ENCODE measurements at regions not wholly inside any gene's neighbourhood (a gene's known extent, or its start where the extent isn't known, plus 50 kb on each side); places are given as distances from the start of the nearest gene placed in this dataset.

- Histone ChIP-seq H2AFZ (no peak overlapping the region; the same call in 1 of the 2 replicates), H3K9me2 (ENCODE audit: insufficient read depth) (0 out of 2 replicates have a peak, but pooled peaks cover 3% of the 10 kb centered on the region), H3K27ac (ENCODE audit: low read depth) (no peak overlapping the region), H3K79me2 (replicated peaks; ENCODE audit: insufficient read depth) (no peaks in the 10 kb centered on the region), H3K27me3 (ENCODE audit: insufficient read depth) (no peaks in the 10 kb centered on the region), H3K4me2 (no peak overlapping the region), H3K4me1 (ENCODE audit: insufficient read depth) (no peaks in the 10 kb centered on the region), H3F3A (replicated peaks; ENCODE audit: low read depth) (no peaks in the 10 kb centered on the region), H3K4me3 (no peak overlapping the region), H4K20me1 (replicated peaks; ENCODE audit: insufficient read depth) (no peaks in the 10 kb centered on the region), H3K36me3 (ENCODE audit: insufficient read depth) (no peaks in the 10 kb centered on the region)
- no peak for ATAC-seq
- Mint-ChIP-seq H3K9me3 (peaks cover 2% of the 10 kb centered on the region; the same call in 1 of the 3 replicates), H3K36me3 (ENCODE audit: low read depth) (peaks cover 1% of the 10 kb centered on the region; the same call in 1 of the 3 replicates), H3K27ac (no peak overlapping the region), H3K27me3 (ENCODE audit: insufficient read depth, low read depth, poor library complexity) (peaks cover 4% of the 10 kb centered on the region), H3K4me1 (no peaks in the 10 kb centered on the region), H3K4me3 (no peak overlapping the region)
- DNase-seq (ENCODE audit: low spot score): no peak
- TF ChIP-seq EZH2phosphoT487 (IDR thresholded peaks at IDR 0.05; ENCODE audit: unreplicated experiment) (no peak), STAT1 (IDR thresholded peaks at IDR 0.05; ENCODE audit: unreplicated experiment) (no peak), POLR2AphosphoS5 (IDR thresholded peaks at IDR 0.05; ENCODE audit: low read depth) (no peak), EZH2 (IDR thresholded peaks at IDR 0.05; ENCODE audit: low read depth, unreplicated experiment) (no peak), REST (IDR thresholded peaks at IDR 0.05; ENCODE audit: unreplicated experiment) (no peak), ZNF331 (CRISPR knock-in tag; IDR thresholded peaks at IDR 0.05; ENCODE audit: low read depth) (no peak), CREB1 (CRISPR knock-in tag; IDR thresholded peaks at IDR 0.05; ENCODE audit: low read depth) (no peak), ETS1 (IDR thresholded peaks at IDR 0.05) (no peak)
Observed at GRCh38 chr3:193095366-193095765, 145.7 kb upstream of the PLAAT1 start.

- Histone ChIP-seq H4K20me1 (replicated peaks; ENCODE audit: insufficient read depth) (no peaks in the 10 kb centered on the region), H3K4me1 (ENCODE audit: insufficient read depth) (no peaks in the 10 kb centered on the region), H3F3A (replicated peaks; ENCODE audit: low read depth) (no peaks in the 10 kb centered on the region), H3K79me2 (replicated peaks; ENCODE audit: insufficient read depth) (no peaks in the 10 kb centered on the region), H2AFZ (no peak overlapping the region), H3K4me3 (no peak overlapping the region), H3K36me3 (ENCODE audit: insufficient read depth) (no peaks in the 10 kb centered on the region), H3K4me2 (no peak overlapping the region), H3K27me3 (ENCODE audit: insufficient read depth) (no peaks in the 10 kb centered on the region), H3K9me2 (ENCODE audit: insufficient read depth) (0 out of 2 replicates have a peak, but pooled peaks cover 4% of the 10 kb centered on the region), H3K27ac (ENCODE audit: low read depth) (no peak overlapping the region)
- Mint-ChIP-seq H3K4me1 (no peaks in the 10 kb centered on the region), H3K27me3 (ENCODE audit: insufficient read depth, low read depth, poor library complexity) (peaks cover 4% of the 10 kb centered on the region), H3K9me3 (peaks cover 9% of the 10 kb centered on the region; the same call in 1 of the 3 replicates), H3K27ac (no peak overlapping the region), H3K4me3 (no peak overlapping the region), H3K36me3 (ENCODE audit: low read depth) (peaks cover 4% of the 10 kb centered on the region; the same call in 1 of the 3 replicates)
- ATAC-seq: no peak
- DNase-seq (ENCODE audit: low spot score): no peak
- TF ChIP-seq EZH2phosphoT487 (IDR thresholded peaks at IDR 0.05; ENCODE audit: unreplicated experiment): no peak
- no peak for TF ChIP-seq ZNF331 (CRISPR knock-in tag; IDR thresholded peaks at IDR 0.05; ENCODE audit: low read depth)
- TF ChIP-seq ZNF114 (CRISPR knock-in tag; IDR thresholded peaks at IDR 0.05): no peak
- TF ChIP-seq CTCF (conservative IDR thresholded peaks at IDR 0.05; ENCODE audit: low read depth in 2 of 2): no peak
- no peak for TF ChIP-seq EZH2 (IDR thresholded peaks at IDR 0.05; ENCODE audit: low read depth, unreplicated experiment)
- no peak for TF ChIP-seq REST (IDR thresholded peaks at IDR 0.05; ENCODE audit: unreplicated experiment)
- no peak for TF ChIP-seq POLR2AphosphoS5 (IDR thresholded peaks at IDR 0.05; ENCODE audit: low read depth)
Observed at GRCh38 chr3:193096076-193096475, 144.9 kb upstream of the PLAAT1 start.
